H9 (cell line): ENCODE measurements at regions not wholly inside any gene's neighbourhood (a gene's known extent, or its start where the extent isn't known, plus 50 kb on each side); places are given as distances from the start of the nearest gene placed in this dataset.
"Not testable (repeated sequence)": the region's sequence is repeated elsewhere in the genome, so short reads cannot be mapped to it uniquely, and the experiment has no call there.

Experiments used
- DNase-seq: peaks from one replicate; pipeline ENCODE4 v3.0.0-alpha.2; 2017
- H2AFZ ChIP-seq: one replicate; pipeline ENCODE4 v1.6.1; 2013; ENCODE audit warnings: mild to moderate bottlenecking, low read length, control low read depth, moderate library complexity
- H2AK5ac ChIP-seq: 2 replicates; pipeline ENCODE4 v1.6.1; 2013; ENCODE audit warnings: low read length, control low read depth, mixed read lengths; ENCODE audit not compliant: insufficient read length
- H2BK120ac ChIP-seq: one replicate; pipeline ENCODE4 v1.6.1; 2013; ENCODE audit warnings: low read depth, mild to moderate bottlenecking, low read length, control low read depth, inconsistent platforms; ENCODE audit not compliant: poor library complexity, severe bottlenecking
- H2BK12ac ChIP-seq: 2 replicates; pipeline ENCODE4 v1.6.1; 2013; ENCODE audit warnings: low read length, control low read depth, mixed read lengths, low read depth; ENCODE audit not compliant: insufficient read length
- H2BK15ac ChIP-seq: 2 replicates; pipeline ENCODE4 v1.6.1; 2013; ENCODE audit warnings: low read depth, low read length, control low read depth
- H2BK20ac ChIP-seq: one replicate; pipeline ENCODE4 v1.6.1; 2013; ENCODE audit warnings: low read depth, mild to moderate bottlenecking, low read length, control low read depth, inconsistent platforms; ENCODE audit not compliant: poor library complexity, severe bottlenecking
- H2BK5ac ChIP-seq: 2 replicates; pipeline ENCODE4 v1.6.1; 2013; ENCODE audit warnings: low read length, control low read depth, mixed read lengths; ENCODE audit not compliant: insufficient read length
- H3K14ac ChIP-seq: 2 replicates; pipeline ENCODE4 v1.6.1; 2013; ENCODE audit warnings: low read length, control low read depth; ENCODE audit not compliant: insufficient read depth
- H3K18ac ChIP-seq: 2 replicates; pipeline ENCODE4 v1.6.1; 2013; ENCODE audit warnings: low read depth, mild to moderate bottlenecking, mixed read lengths, low read length, control low read depth; ENCODE audit not compliant: insufficient read length
- H3K23ac ChIP-seq: 2 replicates; pipeline ENCODE4 v1.6.1; 2013; ENCODE audit warnings: low read length, control low read depth, mixed read lengths, low read depth; ENCODE audit not compliant: insufficient read length
- H3K23me2 ChIP-seq: 2 replicates; pipeline ENCODE4 v1.6.1; 2013; ENCODE audit warnings: low read depth, mild to moderate bottlenecking, mixed read lengths, low read length, control low read depth; ENCODE audit not compliant: insufficient read length, poor library complexity, severe bottlenecking
- H3K27ac ChIP-seq: 2 replicates; pipeline ENCODE4 v1.5.1; 2013; ENCODE audit warnings: low read length, control low read depth, mixed read lengths, low read depth; ENCODE audit not compliant: insufficient read length
- H3K27me3 ChIP-seq: 2 replicates; pipeline ENCODE4 v1.6.1; 2013; ENCODE audit warnings: low read length, control low read depth, inconsistent platforms; ENCODE audit not compliant: insufficient read depth
- H3K4ac ChIP-seq: 2 replicates; pipeline ENCODE4 v1.6.1; 2013; ENCODE audit warnings: low read depth, mild to moderate bottlenecking, control low read depth, inconsistent platforms, low read length, moderate library complexity
- H3K4me1 ChIP-seq: 2 replicates; pipeline ENCODE4 v1.6.1; 2013; ENCODE audit warnings: low read length, control low read depth, inconsistent platforms; ENCODE audit not compliant: insufficient read depth
- H3K4me2 ChIP-seq: 2 replicates; pipeline ENCODE4 v1.6.1; 2013; ENCODE audit warnings: low read length, control low read depth, mixed read lengths; ENCODE audit not compliant: insufficient read length, insufficient read depth
- H3K56ac ChIP-seq: 2 replicates; pipeline ENCODE4 v1.6.1; 2013; ENCODE audit warnings: low read depth, mild to moderate bottlenecking, mixed read lengths, low read length, control low read depth; ENCODE audit not compliant: insufficient read length
- H3K79me1 ChIP-seq: 2 replicates; pipeline ENCODE4 v1.6.1; 2013; ENCODE audit warnings: low read depth, mild to moderate bottlenecking, moderate library complexity, low read length, control low read depth, inconsistent platforms; ENCODE audit not compliant: insufficient read depth, poor library complexity, severe bottlenecking
- H3K79me2 ChIP-seq: 2 replicates; pipeline ENCODE4 v1.6.1; 2013; ENCODE audit warnings: low read length, control low read depth, inconsistent platforms; ENCODE audit not compliant: insufficient read depth
- H3K9ac ChIP-seq: 2 replicates; pipeline ENCODE4 v1.6.1; 2013; ENCODE audit warnings: low read length, control low read depth, mixed read lengths; ENCODE audit not compliant: insufficient read length; ENCODE audit errors: extremely low read depth
- H3K9me3 ChIP-seq: one replicate; pipeline ENCODE4 v1.6.1; 2013; ENCODE audit warnings: low read depth, low read length, inconsistent platforms; ENCODE audit not compliant: control insufficient read depth
- H3T11ph ChIP-seq: one replicate; pipeline ENCODE4 v1.6.1; 2013; ENCODE audit warnings: mild to moderate bottlenecking, low read length, control low read depth, inconsistent platforms
- H4K20me1 ChIP-seq: one replicate; pipeline ENCODE4 v1.6.1; 2013; ENCODE audit not compliant: control insufficient read depth, insufficient read length, insufficient read depth
- H4K5ac ChIP-seq: 2 replicates; pipeline ENCODE4 v1.6.1; 2013; ENCODE audit warnings: low read depth, mild to moderate bottlenecking, mixed read lengths, low read length, control low read depth; ENCODE audit not compliant: insufficient read length
- H4K8ac ChIP-seq: replicated peaks from 2 replicates; pipeline ENCODE4 v1.6.1; 2013; ENCODE audit warnings: low read length, control low read depth, mixed read lengths, low read depth; ENCODE audit not compliant: insufficient read length
- H4K91ac ChIP-seq: 2 replicates; pipeline ENCODE4 v1.6.1; 2013; ENCODE audit warnings: low read depth, mild to moderate bottlenecking, moderate library complexity, mixed read lengths, low read length, control low read depth; ENCODE audit not compliant: insufficient read length
- H3K27ac Mint-ChIP-seq, 3 experiments: 2 replicates in 2 of 3; 3 replicates in 1 of 3; pipeline ENCODE4 v1.8.0; 2020 to 2021; ENCODE audit warnings: mixed read lengths in 3 of 3, mild to moderate bottlenecking in 1 of 3, moderate library complexity in 1 of 3
- H3K27me3 Mint-ChIP-seq: 2 replicates; pipeline ENCODE4 v1.8.0; 2021; ENCODE audit warnings: low read depth, mild to moderate bottlenecking, moderate library complexity, mixed read lengths
- H3K36me3 Mint-ChIP-seq, 3 experiments: 2 replicates in 2 of 3; 3 replicates in 1 of 3; pipeline ENCODE4 v1.8.0; 2020 to 2021; ENCODE audit warnings: low read depth in 3 of 3, mixed read lengths in 3 of 3; ENCODE audit not compliant: insufficient read depth in 1 of 3
- H3K4me1 Mint-ChIP-seq, 2 experiments: 2 replicates each; pipeline ENCODE4 v1.8.0; 2020; ENCODE audit warnings: mixed read lengths in 2 of 2
- H3K4me3 Mint-ChIP-seq, 2 experiments: 2 replicates in 1 of 2; 3 replicates in 1 of 2; pipeline ENCODE4 v1.8.0; 2020 to 2021; ENCODE audit warnings: mild to moderate bottlenecking in 2 of 2, mixed read lengths in 2 of 2, moderate library complexity in 1 of 2
- H3K9me3 Mint-ChIP-seq, 2 experiments: 2 replicates in 1 of 2; 3 replicates in 1 of 2; pipeline ENCODE4 v1.8.0; 2020; ENCODE audit warnings: mild to moderate bottlenecking in 2 of 2, mixed read lengths in 2 of 2, moderate library complexity in 1 of 2
- WGBS: extraction: QIAGEN DNeasy Blood & Tissue Kit; methylation state at CpG from one replicate; pipeline ENCODE4 v1.1.7; 2013; ENCODE audit warnings: missing lambda C conversion rate, low lambda C conversion rate, mixed read lengths; ENCODE audit not compliant: insufficient read length; ENCODE audit errors: extremely low coverage; 5-methylcytosine and 5-hydroxymethylcytosine counted together
- TF ChIP-seq, protein P1 (sequence below): fragments of 200-600 bp; sonication (generic); conservative IDR thresholded peaks from 3 replicates; pipeline ENCODE4 v1.8.0; 2021; ENCODE audit warnings: antibody characterized with exemption, mild to moderate bottlenecking

DNA sequence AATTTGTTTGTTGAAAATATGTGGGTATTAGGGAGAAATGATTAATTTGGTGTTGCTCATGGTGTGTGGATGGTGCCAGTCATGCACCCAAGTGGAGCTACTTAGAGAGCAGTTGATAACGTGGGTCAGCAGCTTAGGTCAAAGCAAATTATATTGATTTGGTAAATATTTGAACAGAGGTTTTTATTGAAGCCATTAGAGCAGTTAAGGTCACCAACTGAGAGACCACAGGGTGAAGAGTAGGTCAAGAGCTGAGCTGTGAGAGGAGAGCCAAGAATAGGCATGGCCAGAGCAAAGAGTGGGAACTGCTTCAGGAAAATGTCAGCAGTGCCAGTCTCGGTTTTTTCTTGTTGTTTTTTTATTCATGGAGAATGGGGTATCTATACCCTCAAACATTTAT lies 97.9 kb downstream of the TMEM168 start:
- Histone ChIP-seq H2BK5ac (no peak overlapping the region), H3K56ac (no peak overlapping the region), H2BK20ac (no peak overlapping the region), H2AK5ac (no peak overlapping the region), H3K4ac (no peak overlapping the region), H4K8ac (no peak overlapping the region), H3K18ac (no peak overlapping the region), H3K23me2 (no peaks in the 10 kb centered on the region), H4K5ac (no peak overlapping the region), H2BK12ac (no peak overlapping the region), H3K4me2 (no peak overlapping the region), H4K20me1 (no peaks in the 10 kb centered on the region), H3K14ac (no peak overlapping the region), H3K9ac (no peak overlapping the region), H4K91ac (no peak overlapping the region), H2BK120ac (no peak overlapping the region), H3K27ac (no peak overlapping the region), H3T11ph (no peak overlapping the region), H3K23ac (no peak overlapping the region), H3K79me1 (no peaks in the 10 kb centered on the region), H3K27me3 (no peaks in the 10 kb centered on the region), H2AFZ (no peak overlapping the region), H2BK15ac (no peak overlapping the region), H3K4me1 (no peaks in the 10 kb centered on the region; the same call in 1 of the 2 replicates), H3K9me3 (no peaks in the 10 kb centered on the region), H3K79me2 (no peaks in the 10 kb centered on the region)
- DNase-seq, result no peak
- H3K27me3 Mint-ChIP-seq, result no peaks in the 10 kb centered on the region
- H3K27ac Mint-ChIP-seq, result no peak overlapping the region
- peaks cover 13 to 23% of the 10 kb centered on the region in 2 experiments for H3K9me3 Mint-ChIP-seq
- H3K4me3 Mint-ChIP-seq, result no peak overlapping the region
- peaks cover 0 to 31% (median 5%) of the 10 kb centered on the region in 3 experiments; a peak in 6 of 7 replicates for H3K36me3 Mint-ChIP-seq
- peaks cover 0 to 8% of the 10 kb centered on the region in 2 experiments; a peak in 2 of 4 replicates for H3K4me1 Mint-ChIP-seq
- no CpG with 5 or more reads among the region's 2 CpGs for WGBS
- TF ChIP-seq, protein P1, sequence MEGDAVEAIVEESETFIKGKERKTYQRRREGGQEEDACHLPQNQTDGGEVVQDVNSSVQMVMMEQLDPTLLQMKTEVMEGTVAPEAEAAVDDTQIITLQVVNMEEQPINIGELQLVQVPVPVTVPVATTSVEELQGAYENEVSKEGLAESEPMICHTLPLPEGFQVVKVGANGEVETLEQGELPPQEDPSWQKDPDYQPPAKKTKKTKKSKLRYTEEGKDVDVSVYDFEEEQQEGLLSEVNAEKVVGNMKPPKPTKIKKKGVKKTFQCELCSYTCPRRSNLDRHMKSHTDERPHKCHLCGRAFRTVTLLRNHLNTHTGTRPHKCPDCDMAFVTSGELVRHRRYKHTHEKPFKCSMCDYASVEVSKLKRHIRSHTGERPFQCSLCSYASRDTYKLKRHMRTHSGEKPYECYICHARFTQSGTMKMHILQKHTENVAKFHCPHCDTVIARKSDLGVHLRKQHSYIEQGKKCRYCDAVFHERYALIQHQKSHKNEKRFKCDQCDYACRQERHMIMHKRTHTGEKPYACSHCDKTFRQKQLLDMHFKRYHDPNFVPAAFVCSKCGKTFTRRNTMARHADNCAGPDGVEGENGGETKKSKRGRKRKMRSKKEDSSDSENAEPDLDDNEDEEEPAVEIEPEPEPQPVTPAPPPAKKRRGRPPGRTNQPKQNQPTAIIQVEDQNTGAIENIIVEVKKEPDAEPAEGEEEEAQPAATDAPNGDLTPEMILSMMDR, result no peak

DNA sequence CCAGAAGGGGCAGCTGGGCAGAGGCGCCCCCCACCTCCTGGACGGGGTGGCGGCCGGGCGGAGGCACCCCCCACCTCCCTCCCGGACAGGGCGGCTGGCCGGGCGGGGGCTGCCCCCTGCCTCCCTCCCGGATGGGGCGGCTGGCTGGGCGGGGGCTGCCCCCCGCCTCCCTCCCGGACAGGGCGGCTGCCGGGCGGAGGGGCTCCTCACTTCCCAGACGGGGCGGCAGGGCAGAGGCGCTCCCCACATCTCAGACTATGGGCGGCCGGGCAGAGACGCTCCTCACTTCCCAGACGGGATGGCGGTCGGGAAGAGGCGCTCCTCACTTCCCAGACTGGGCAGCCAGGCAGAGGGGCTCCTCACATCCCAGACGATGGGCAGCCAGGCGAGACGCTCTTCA lies 93.0 kb downstream of the TMEM168 start:
- H3K9me3 ChIP-seq, H4K20me1 ChIP-seq, H2BK120ac ChIP-seq, H3K79me1 ChIP-seq, H2BK20ac ChIP-seq, H3K4me1 ChIP-seq, H3K4me2 ChIP-seq, H3K79me2 ChIP-seq, H3K4ac ChIP-seq, H3K27me3 Mint-ChIP-seq, H2BK15ac ChIP-seq, H3K23ac ChIP-seq, H2AK5ac ChIP-seq, H3K27ac ChIP-seq, H4K8ac ChIP-seq, DNase-seq, H3K18ac ChIP-seq, H2AFZ ChIP-seq, H3K9ac ChIP-seq, H3K56ac ChIP-seq, H3T11ph ChIP-seq, H3K14ac ChIP-seq, H4K5ac ChIP-seq, H3K4me3 Mint-ChIP-seq, H2BK12ac ChIP-seq, H3K23me2 ChIP-seq, H3K4me1 Mint-ChIP-seq, H2BK5ac ChIP-seq, H4K91ac ChIP-seq, H3K27me3 ChIP-seq: not testable (repeated sequence)
- H3K9me3 Mint-ChIP-seq, result peaks cover 26 to 35% of the 10 kb centered on the region in 2 experiments
- H3K27ac Mint-ChIP-seq, result peak overlapping the region in 1 of 3 experiments; percentile 52; a peak in 1 of 7 replicates
- WGBS, result no CpG with 5 or more reads among the region's 30 CpGs
- H3K36me3 Mint-ChIP-seq, result peaks cover 2 to 41% (median 6%) of the 10 kb centered on the region in 3 experiments; a peak in 6 of 7 replicates
